Smooth muscle cell (in vitro differentiated cells): ENCODE measurements at regions not wholly inside any gene's neighbourhood (a gene's known extent, or its start where the extent isn't known, plus 50 kb on each side); places are given as distances from the start of the nearest gene placed in this dataset.

ENCODE experiments used
- DNase-seq: peaks from one replicate; lab custom pipeline; 2025; ENCODE audit not compliant: unreplicated experiment; lab: John Stamatoyannopoulos, UW
- H2AFZ ChIP-seq: fragments of 200-600 bp; sonication (generic); 2 replicates; pipeline ENCODE4 v1.6.0; 2016; ENCODE audit warnings: antibody characterized with exemption, low read depth, mild to moderate bottlenecking
- H3F3A ChIP-seq: fragments of 200-600 bp; sonication (generic); 2 replicates; pipeline ENCODE4 v1.6.0; 2017; ENCODE audit warnings: antibody characterized with exemption, low read depth
- H3K27ac ChIP-seq: fragments of 200-600 bp; sonication (generic); 2 replicates; pipeline ENCODE4 v1.5.1; 2016; ENCODE audit warnings: low read depth, mild to moderate bottlenecking
- H3K27me3 ChIP-seq: fragments of 200-600 bp; sonication (generic); 2 replicates; pipeline ENCODE4 v1.6.1; 2016; ENCODE audit warnings: low read depth, mild to moderate bottlenecking
- H3K36me3 ChIP-seq: fragments of 200-600 bp; sonication (generic); 2 replicates; pipeline ENCODE4 v1.5.1; 2016; ENCODE audit warnings: low read depth
- H3K4me1 ChIP-seq: fragments of 200-600 bp; sonication (generic); 2 replicates; pipeline ENCODE4 v1.5.1; 2016; ENCODE audit warnings: low read depth
- H3K4me2 ChIP-seq: fragments of 200-600 bp; sonication (generic); 2 replicates; pipeline ENCODE4 v1.6.0; 2016; ENCODE audit warnings: mild to moderate bottlenecking
- H3K4me3 ChIP-seq: fragments of 200-600 bp; sonication (generic); 2 replicates; pipeline ENCODE4 v1.5.1; 2016; ENCODE audit warnings: mild to moderate bottlenecking
- H3K79me2 ChIP-seq: fragments of 200-600 bp; sonication (generic); 2 replicates; pipeline ENCODE4 v1.6.0; 2016; ENCODE audit warnings: low read depth, mild to moderate bottlenecking
- H3K9ac ChIP-seq: fragments of 200-600 bp; sonication (generic); 2 replicates; pipeline ENCODE4 v1.6.0; 2016; ENCODE audit warnings: low read depth
- H3K9me3 ChIP-seq: fragments of 200-600 bp; sonication (generic); replicated peaks from 2 replicates; pipeline ENCODE4 v1.5.1; 2016; ENCODE audit warnings: low read depth
- H4K20me1 ChIP-seq: fragments of 200-600 bp; sonication (generic); 2 replicates; pipeline ENCODE4 v1.6.0; 2016; ENCODE audit warnings: low read depth
- CTCF ChIP-seq: fragments of 200-600 bp; sonication (generic); IDR thresholded peaks from 2 replicates; pipeline ENCODE4 v1.5.1; 2017; ENCODE audit warnings: borderline replicate concordance, mild to moderate bottlenecking, antibody characterized with exemption; ENCODE audit not compliant: insufficient read depth, poor library complexity, severe bottlenecking
- WGBS: methylation state at CpG from one replicate; pipeline ENCODE4 v1.1.7; 2016; ENCODE audit warnings: low lambda C conversion rate; 5-methylcytosine and 5-hydroxymethylcytosine counted together

DNA sequence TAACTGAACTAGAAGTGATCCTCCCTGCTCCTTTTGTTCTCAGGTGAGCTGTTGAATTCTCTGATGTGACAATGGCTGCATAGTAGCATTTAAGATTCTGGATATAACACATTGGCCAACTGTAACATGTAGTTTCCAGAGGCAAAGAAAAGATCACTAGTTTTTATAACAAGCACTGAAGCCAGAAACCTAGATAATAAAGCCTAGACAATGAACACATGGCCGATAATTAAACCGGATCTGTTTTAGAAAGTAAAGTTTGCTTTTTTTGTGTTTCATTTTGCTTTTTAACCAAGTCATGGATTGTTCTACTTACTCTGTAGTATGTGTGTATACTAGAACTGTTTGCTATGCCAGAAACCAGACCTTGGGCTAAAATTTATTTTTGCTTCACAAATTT is 225.5 kb upstream of the KLHL1 start:
- no peak for DNase-seq
- no peaks in the 10 kb centered on the region for H3K9me3 ChIP-seq
- no peaks in the 10 kb centered on the region for H3K36me3 ChIP-seq
- no peak overlapping the region for H3K4me2 ChIP-seq
- no peak for TF ChIP-seq CTCF
- no peak overlapping the region for H2AFZ ChIP-seq
- H4K20me1 ChIP-seq: no peaks in the 10 kb centered on the region
- H3K27me3 ChIP-seq: no peaks in the 10 kb centered on the region
- no peaks in the 10 kb centered on the region for H3F3A ChIP-seq
- H3K9ac ChIP-seq: no peak overlapping the region
- 68% methylated on average over 2 of the region's 2 CpGs for WGBS
- no peak overlapping the region for H3K4me3 ChIP-seq
- H3K27ac ChIP-seq: no peak overlapping the region
- no peaks in the 10 kb centered on the region for H3K79me2 ChIP-seq
- H3K4me1 ChIP-seq: no peaks in the 10 kb centered on the region

- Histone ChIP-seq H3F3A (no peaks in the 10 kb centered on the region), H3K27ac (no peak overlapping the region), H4K20me1 (no peaks in the 10 kb centered on the region), H3K27me3 (no peaks in the 10 kb centered on the region), H3K9me3 (no peaks in the 10 kb centered on the region), H3K4me2 (no peak overlapping the region), H3K4me1 (no peaks in the 10 kb centered on the region), H3K79me2 (no peaks in the 10 kb centered on the region), H3K36me3 (no peaks in the 10 kb centered on the region), H2AFZ (no peak overlapping the region), H3K4me3 (no peak overlapping the region), H3K9ac (no peak overlapping the region)
- WGBS: 91% methylated on average over 2 of the region's 2 CpGs
- TF ChIP-seq CTCF: no peak
- no peak for DNase-seq
These were observed 222.6 kb upstream of the KLHL1 start for GRCh38 chr13:70330697-70331361.

- DNase-seq: no peak
- no peaks in the 10 kb centered on the region for H3K79me2 ChIP-seq
- no peaks in the 10 kb centered on the region for H3K9me3 ChIP-seq
- TF ChIP-seq CTCF: no peak
- no peaks in the 10 kb centered on the region for H3K27me3 ChIP-seq
- no peaks in the 10 kb centered on the region for H3K36me3 ChIP-seq
- no peaks in the 10 kb centered on the region for H3K4me1 ChIP-seq
- H3K4me3 ChIP-seq: no peak overlapping the region
- H3K4me2 ChIP-seq: no peak overlapping the region
- WGBS: 59% methylated on average over 2 of the region's 2 CpGs
- no peaks in the 10 kb centered on the region for H4K20me1 ChIP-seq
- H3K9ac ChIP-seq: no peak overlapping the region
- H2AFZ ChIP-seq: no peak overlapping the region
- H3F3A ChIP-seq: no peaks in the 10 kb centered on the region
- no peak overlapping the region for H3K27ac ChIP-seq
These were observed 216.3 kb upstream of the KLHL1 start for GRCh38 chr13:70324519-70324918.

GRCh38 chr13:70311191-70311590 is 202.9 kb upstream of the KLHL1 start:
- Histone ChIP-seq H3K4me3 (no peak overlapping the region), H3K9me3 (no peaks in the 10 kb centered on the region), H3K79me2 (no peaks in the 10 kb centered on the region), H3K36me3 (no peaks in the 10 kb centered on the region), H3K4me1 (no peaks in the 10 kb centered on the region), H3K27ac (no peak overlapping the region), H3K9ac (no peak overlapping the region), H4K20me1 (no peaks in the 10 kb centered on the region), H3K27me3 (no peaks in the 10 kb centered on the region), H3F3A (no peaks in the 10 kb centered on the region), H2AFZ (no peak overlapping the region), H3K4me2 (no peak overlapping the region)
- no peak for TF ChIP-seq CTCF
- 93% methylated on average over 2 of the region's 2 CpGs for WGBS
- DNase-seq: no peak
